GM23338 (cell line): ENCODE measurements at regions not wholly inside any gene's neighbourhood (a gene's known extent, or its start where the extent isn't known, plus 50 kb on each side); places are given as distances from the start of the nearest gene placed in this dataset.

Experiments used
- ATAC-seq: fragments of 200-7000 bp; cut with Tn5 transposase; 3 replicates; pipeline ENCODE4 v1.9.1; 2020
- DNase-seq: peaks from one replicate; pipeline ENCODE4 v3.0.0-alpha.2; 2015; ENCODE audit warnings: low spot score
- H2AFZ ChIP-seq: fragments of 200-600 bp; sonication (generic); 2 replicates; pipeline ENCODE4 v1.8.0; 2016; ENCODE audit warnings: antibody characterized with exemption, mild to moderate bottlenecking, moderate library complexity
- H3F3A ChIP-seq: fragments of 200-600 bp; sonication (generic); replicated peaks from 2 replicates; pipeline ENCODE4 v1.8.0; 2017; ENCODE audit warnings: antibody characterized with exemption, mixed run types, low read depth
- H3K27ac ChIP-seq: fragments of 200-600 bp; sonication (generic); 2 replicates; pipeline ENCODE4 v1.6.1; 2016; ENCODE audit warnings: low read depth
- H3K27me3 ChIP-seq: fragments of 200-600 bp; sonication (generic); 2 replicates; pipeline ENCODE4 v1.8.0; 2016; ENCODE audit warnings: mild to moderate bottlenecking, mixed run types, moderate library complexity; ENCODE audit not compliant: insufficient read depth
- H3K36me3 ChIP-seq: fragments of 200-600 bp; sonication (generic); 2 replicates; pipeline ENCODE4 v1.8.0; 2016; ENCODE audit warnings: mild to moderate bottlenecking; ENCODE audit not compliant: insufficient read depth
- H3K4me1 ChIP-seq: fragments of 200-600 bp; sonication (generic); 2 replicates; pipeline ENCODE4 v1.8.0; 2016; ENCODE audit warnings: mild to moderate bottlenecking, moderate library complexity; ENCODE audit not compliant: insufficient read depth
- H3K4me2 ChIP-seq: fragments of 200-600 bp; sonication (generic); 2 replicates; pipeline ENCODE4 v1.7.1; 2017; ENCODE audit warnings: mixed run types
- H3K4me3 ChIP-seq: fragments of 200-600 bp; sonication (generic); 2 replicates; pipeline ENCODE4 v1.6.1; 2016; ENCODE audit warnings: mixed run types
- H3K79me2 ChIP-seq: fragments of 200-600 bp; sonication (generic); replicated peaks from 2 replicates; pipeline ENCODE4 v1.8.0; 2017; ENCODE audit warnings: mild to moderate bottlenecking; ENCODE audit not compliant: insufficient read depth
- H3K9me2 ChIP-seq: fragments of 200-600 bp; sonication (generic); 2 replicates; pipeline ENCODE4 v1.8.0; 2017; ENCODE audit not compliant: insufficient read depth
- H4K20me1 ChIP-seq: fragments of 200-600 bp; sonication (generic); replicated peaks from 2 replicates; pipeline ENCODE4 v1.8.0; 2017; ENCODE audit warnings: mild to moderate bottlenecking; ENCODE audit not compliant: insufficient read depth
- H3K27ac Mint-ChIP-seq: 2 replicates; pipeline ENCODE4 v1.8.0; 2020; ENCODE audit warnings: inconsistent platforms, mild to moderate bottlenecking, moderate library complexity, mixed read lengths
- H3K27me3 Mint-ChIP-seq: 3 replicates; pipeline ENCODE4 v1.8.0; 2022; ENCODE audit warnings: low read depth, mild to moderate bottlenecking, moderate library complexity, mixed read lengths, inconsistent platforms; ENCODE audit not compliant: insufficient read depth, poor library complexity
- H3K36me3 Mint-ChIP-seq: 3 replicates; pipeline ENCODE4 v1.8.0; 2021; ENCODE audit warnings: low read depth, mild to moderate bottlenecking, inconsistent platforms, moderate library complexity, mixed read lengths
- H3K4me1 Mint-ChIP-seq: 3 replicates; pipeline ENCODE4 v1.8.0; 2020; ENCODE audit warnings: mild to moderate bottlenecking, inconsistent platforms, mixed read lengths
- H3K4me3 Mint-ChIP-seq: 3 replicates; pipeline ENCODE4 v1.8.0; 2021; ENCODE audit warnings: moderate library complexity, mild to moderate bottlenecking, inconsistent platforms, mixed read lengths
- H3K9me3 Mint-ChIP-seq: 3 replicates; pipeline ENCODE4 v1.8.0; 2020; ENCODE audit warnings: moderate library complexity, mild to moderate bottlenecking, inconsistent platforms, mixed read lengths
- CREB1 ChIP-seq: fragments of 250-450 bp; sonication (Bioruptor Pico); IDR thresholded peaks from 2 replicates; pipeline ENCODE4 v1.5.0; 2020; ENCODE audit warnings: low read depth, mild to moderate bottlenecking, moderate library complexity
- EZH2 ChIP-seq: fragments of 200-600 bp; sonication (generic); IDR thresholded peaks from one replicate; pipeline ENCODE4 v1.8.0; 2017; ENCODE audit warnings: antibody characterized with exemption, mild to moderate bottlenecking, low read depth; ENCODE audit not compliant: unreplicated experiment
- EZH2phosphoT487 ChIP-seq: fragments of 200-600 bp; sonication (generic); IDR thresholded peaks from one replicate; pipeline ENCODE4 v1.8.1; 2018; ENCODE audit warnings: antibody characterized with exemption; ENCODE audit not compliant: unreplicated experiment
- JUNB ChIP-seq: IDR thresholded peaks from one replicate; pipeline ENCODE4 v1.6.1; 2016; ENCODE audit warnings: antibody characterized with exemption; ENCODE audit not compliant: unreplicated experiment
- NANOG ChIP-seq: IDR thresholded peaks from 2 replicates; pipeline ENCODE4 v1.6.1; 2016; ENCODE audit warnings: antibody characterized with exemption, borderline replicate concordance
- POLR2AphosphoS5 ChIP-seq: IDR thresholded peaks from 2 replicates; pipeline ENCODE4 v1.6.1; 2016; ENCODE audit warnings: antibody characterized with exemption, low read depth
- STAT1 ChIP-seq: IDR thresholded peaks from one replicate; pipeline ENCODE4 v1.6.1; 2016; ENCODE audit warnings: antibody characterized with exemption; ENCODE audit not compliant: unreplicated experiment
- ZNF114 ChIP-seq: fragments of 250-450 bp; sonication (Bioruptor Pico); IDR thresholded peaks from 2 replicates; pipeline ENCODE4 v1.5.0; 2020; ENCODE audit warnings: mild to moderate bottlenecking, moderate library complexity
- ZNF331 ChIP-seq: fragments of 250-450 bp; sonication (Bioruptor Pico); IDR thresholded peaks from 2 replicates; pipeline ENCODE4 v1.5.0; 2020; ENCODE audit warnings: low read depth, mild to moderate bottlenecking, moderate library complexity
- TF ChIP-seq, protein P1 (sequence below): IDR thresholded peaks from one replicate; pipeline ENCODE4 v1.6.1; 2018; ENCODE audit warnings: antibody characterized with exemption; ENCODE audit not compliant: unreplicated experiment
- TF ChIP-seq, protein P2 (sequence below): fragments of 250-450 bp; sonication (Bioruptor Pico); IDR thresholded peaks from 2 replicates; pipeline ENCODE4 v1.5.0; 2020; ENCODE audit warnings: mild to moderate bottlenecking, moderate library complexity
- TF ChIP-seq, protein P3 (sequence below), 2 experiments: fragments of 200-600 bp in 1 of 2; sonication (generic) in 1 of 2; conservative IDR thresholded peaks; 2 replicates each; pipeline versions ENCODE4 v1.5.1 to v1.6.1; 2016 to 2017; ENCODE audit warnings: antibody characterized with exemption in 2 of 2, low read depth in 2 of 2, mild to moderate bottlenecking in 2 of 2, moderate library complexity in 1 of 2
- TF ChIP-seq, protein P4 (sequence below): IDR thresholded peaks from 2 replicates; pipeline ENCODE4 v1.6.1; 2016; ENCODE audit warnings: antibody characterized with exemption

DNA sequence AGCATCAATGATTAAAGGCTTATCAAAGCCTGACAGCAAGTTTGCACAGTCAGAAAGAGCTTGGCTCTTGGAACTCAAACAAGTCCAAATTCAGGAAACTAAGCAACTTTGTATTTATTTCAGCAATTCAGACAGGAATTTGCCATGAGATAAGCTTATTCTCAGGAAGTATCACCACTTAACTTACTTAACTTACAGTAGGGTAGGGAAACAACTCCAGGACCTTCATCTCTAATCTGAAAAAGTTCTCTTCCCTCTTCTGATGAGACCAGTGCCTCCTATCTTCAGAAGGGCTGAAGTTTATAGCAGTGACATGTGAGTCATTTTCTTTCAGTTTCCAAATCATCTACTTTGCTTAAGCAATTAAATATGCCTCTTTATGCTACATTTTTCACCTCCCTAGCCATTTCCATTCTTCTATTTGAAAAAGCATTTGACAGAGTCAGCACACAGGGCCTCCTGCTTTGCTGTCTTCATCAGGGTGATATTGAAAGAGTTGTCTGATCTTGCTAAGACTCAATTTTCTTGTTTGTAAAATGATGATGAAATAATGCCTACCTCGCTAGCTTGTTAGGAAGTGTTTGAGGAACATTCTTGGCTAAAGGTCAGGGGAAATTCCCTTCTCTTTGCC, 389.5 kb downstream of the RND3 start:
- peak overlapping the region; percentile 56; the same call in 1 of the 2 replicates for H2AFZ ChIP-seq
- no peak overlapping the region for H3K27ac ChIP-seq
- no peaks in the 10 kb centered on the region for H3K4me1 Mint-ChIP-seq
- H3K4me3 Mint-ChIP-seq: no peak overlapping the region
- no peaks in the 10 kb centered on the region for H3K9me3 Mint-ChIP-seq
- no peak for DNase-seq
- H3K36me3 Mint-ChIP-seq: no peaks in the 10 kb centered on the region
- no peaks in the 10 kb centered on the region for H3K27me3 ChIP-seq
- no peak overlapping the region for H3K4me2 ChIP-seq
- H3K4me3 ChIP-seq: no peak overlapping the region
- no peaks in the 10 kb centered on the region for H3K4me1 ChIP-seq
- no peaks in the 10 kb centered on the region for H4K20me1 ChIP-seq
- TF ChIP-seq, protein P1, sequence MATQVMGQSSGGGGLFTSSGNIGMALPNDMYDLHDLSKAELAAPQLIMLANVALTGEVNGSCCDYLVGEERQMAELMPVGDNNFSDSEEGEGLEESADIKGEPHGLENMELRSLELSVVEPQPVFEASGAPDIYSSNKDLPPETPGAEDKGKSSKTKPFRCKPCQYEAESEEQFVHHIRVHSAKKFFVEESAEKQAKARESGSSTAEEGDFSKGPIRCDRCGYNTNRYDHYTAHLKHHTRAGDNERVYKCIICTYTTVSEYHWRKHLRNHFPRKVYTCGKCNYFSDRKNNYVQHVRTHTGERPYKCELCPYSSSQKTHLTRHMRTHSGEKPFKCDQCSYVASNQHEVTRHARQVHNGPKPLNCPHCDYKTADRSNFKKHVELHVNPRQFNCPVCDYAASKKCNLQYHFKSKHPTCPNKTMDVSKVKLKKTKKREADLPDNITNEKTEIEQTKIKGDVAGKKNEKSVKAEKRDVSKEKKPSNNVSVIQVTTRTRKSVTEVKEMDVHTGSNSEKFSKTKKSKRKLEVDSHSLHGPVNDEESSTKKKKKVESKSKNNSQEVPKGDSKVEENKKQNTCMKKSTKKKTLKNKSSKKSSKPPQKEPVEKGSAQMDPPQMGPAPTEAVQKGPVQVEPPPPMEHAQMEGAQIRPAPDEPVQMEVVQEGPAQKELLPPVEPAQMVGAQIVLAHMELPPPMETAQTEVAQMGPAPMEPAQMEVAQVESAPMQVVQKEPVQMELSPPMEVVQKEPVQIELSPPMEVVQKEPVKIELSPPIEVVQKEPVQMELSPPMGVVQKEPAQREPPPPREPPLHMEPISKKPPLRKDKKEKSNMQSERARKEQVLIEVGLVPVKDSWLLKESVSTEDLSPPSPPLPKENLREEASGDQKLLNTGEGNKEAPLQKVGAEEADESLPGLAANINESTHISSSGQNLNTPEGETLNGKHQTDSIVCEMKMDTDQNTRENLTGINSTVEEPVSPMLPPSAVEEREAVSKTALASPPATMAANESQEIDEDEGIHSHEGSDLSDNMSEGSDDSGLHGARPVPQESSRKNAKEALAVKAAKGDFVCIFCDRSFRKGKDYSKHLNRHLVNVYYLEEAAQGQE: no peak
- TF ChIP-seq ZNF331 (CRISPR knock-in tag): no peak
- TF ChIP-seq ZNF114 (CRISPR knock-in tag): no peak
- TF ChIP-seq CREB1 (CRISPR knock-in tag): no peak
- TF ChIP-seq, protein P2, sequence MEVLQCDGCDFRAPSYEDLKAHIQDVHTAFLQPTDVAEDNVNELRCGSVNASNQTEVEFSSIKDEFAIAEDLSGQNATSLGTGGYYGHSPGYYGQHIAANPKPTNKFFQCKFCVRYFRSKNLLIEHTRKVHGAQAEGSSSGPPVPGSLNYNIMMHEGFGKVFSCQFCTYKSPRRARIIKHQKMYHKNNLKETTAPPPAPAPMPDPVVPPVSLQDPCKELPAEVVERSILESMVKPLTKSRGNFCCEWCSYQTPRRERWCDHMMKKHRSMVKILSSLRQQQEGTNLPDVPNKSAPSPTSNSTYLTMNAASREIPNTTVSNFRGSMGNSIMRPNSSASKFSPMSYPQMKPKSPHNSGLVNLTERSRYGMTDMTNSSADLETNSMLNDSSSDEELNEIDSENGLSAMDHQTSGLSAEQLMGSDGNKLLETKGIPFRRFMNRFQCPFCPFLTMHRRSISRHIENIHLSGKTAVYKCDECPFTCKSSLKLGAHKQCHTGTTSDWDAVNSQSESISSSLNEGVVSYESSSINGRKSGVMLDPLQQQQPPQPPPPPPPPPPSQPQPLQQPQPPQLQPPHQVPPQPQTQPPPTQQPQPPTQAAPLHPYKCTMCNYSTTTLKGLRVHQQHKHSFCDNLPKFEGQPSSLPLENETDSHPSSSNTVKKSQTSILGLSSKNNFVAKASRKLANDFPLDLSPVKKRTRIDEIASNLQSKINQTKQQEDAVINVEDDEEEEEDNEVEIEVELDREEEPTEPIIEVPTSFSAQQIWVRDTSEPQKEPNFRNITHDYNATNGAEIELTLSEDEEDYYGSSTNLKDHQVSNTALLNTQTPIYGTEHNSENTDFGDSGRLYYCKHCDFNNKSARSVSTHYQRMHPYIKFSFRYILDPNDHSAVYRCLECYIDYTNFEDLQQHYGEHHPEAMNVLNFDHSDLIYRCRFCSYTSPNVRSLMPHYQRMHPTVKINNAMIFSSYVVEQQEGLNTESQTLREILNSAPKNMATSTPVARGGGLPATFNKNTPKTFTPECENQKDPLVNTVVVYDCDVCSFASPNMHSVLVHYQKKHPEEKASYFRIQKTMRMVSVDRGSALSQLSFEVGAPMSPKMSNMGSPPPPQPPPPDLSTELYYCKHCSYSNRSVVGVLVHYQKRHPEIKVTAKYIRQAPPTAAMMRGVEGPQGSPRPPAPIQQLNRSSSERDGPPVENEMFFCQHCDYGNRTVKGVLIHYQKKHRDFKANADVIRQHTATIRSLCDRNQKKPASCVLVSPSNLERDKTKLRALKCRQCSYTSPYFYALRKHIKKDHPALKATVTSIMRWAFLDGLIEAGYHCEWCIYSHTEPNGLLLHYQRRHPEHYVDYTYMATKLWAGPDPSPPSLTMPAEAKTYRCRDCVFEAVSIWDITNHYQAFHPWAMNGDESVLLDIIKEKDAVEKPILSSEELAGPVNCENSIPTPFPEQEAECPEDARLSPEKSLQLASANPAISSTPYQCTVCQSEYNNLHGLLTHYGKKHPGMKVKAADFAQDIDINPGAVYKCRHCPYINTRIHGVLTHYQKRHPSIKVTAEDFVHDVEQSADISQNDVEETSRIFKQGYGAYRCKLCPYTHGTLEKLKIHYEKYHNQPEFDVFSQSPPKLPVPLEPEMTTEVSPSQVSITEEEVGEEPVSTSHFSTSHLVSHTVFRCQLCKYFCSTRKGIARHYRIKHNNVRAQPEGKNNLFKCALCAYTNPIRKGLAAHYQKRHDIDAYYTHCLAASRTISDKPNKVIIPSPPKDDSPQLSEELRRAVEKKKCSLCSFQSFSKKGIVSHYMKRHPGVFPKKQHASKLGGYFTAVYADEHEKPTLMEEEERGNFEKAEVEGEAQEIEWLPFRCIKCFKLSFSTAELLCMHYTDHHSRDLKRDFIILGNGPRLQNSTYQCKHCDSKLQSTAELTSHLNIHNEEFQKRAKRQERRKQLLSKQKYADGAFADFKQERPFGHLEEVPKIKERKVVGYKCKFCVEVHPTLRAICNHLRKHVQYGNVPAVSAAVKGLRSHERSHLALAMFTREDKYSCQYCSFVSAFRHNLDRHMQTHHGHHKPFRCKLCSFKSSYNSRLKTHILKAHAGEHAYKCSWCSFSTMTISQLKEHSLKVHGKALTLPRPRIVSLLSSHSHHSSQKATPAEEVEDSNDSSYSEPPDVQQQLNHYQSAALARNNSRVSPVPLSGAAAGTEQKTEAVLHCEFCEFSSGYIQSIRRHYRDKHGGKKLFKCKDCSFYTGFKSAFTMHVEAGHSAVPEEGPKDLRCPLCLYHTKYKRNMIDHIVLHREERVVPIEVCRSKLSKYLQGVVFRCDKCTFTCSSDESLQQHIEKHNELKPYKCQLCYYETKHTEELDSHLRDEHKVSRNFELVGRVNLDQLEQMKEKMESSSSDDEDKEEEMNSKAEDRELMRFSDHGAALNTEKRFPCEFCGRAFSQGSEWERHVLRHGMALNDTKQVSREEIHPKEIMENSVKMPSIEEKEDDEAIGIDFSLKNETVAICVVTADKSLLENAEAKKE (CRISPR knock-in tag): no peak
- TF ChIP-seq, protein P3, sequence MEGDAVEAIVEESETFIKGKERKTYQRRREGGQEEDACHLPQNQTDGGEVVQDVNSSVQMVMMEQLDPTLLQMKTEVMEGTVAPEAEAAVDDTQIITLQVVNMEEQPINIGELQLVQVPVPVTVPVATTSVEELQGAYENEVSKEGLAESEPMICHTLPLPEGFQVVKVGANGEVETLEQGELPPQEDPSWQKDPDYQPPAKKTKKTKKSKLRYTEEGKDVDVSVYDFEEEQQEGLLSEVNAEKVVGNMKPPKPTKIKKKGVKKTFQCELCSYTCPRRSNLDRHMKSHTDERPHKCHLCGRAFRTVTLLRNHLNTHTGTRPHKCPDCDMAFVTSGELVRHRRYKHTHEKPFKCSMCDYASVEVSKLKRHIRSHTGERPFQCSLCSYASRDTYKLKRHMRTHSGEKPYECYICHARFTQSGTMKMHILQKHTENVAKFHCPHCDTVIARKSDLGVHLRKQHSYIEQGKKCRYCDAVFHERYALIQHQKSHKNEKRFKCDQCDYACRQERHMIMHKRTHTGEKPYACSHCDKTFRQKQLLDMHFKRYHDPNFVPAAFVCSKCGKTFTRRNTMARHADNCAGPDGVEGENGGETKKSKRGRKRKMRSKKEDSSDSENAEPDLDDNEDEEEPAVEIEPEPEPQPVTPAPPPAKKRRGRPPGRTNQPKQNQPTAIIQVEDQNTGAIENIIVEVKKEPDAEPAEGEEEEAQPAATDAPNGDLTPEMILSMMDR (conservative IDR thresholded peaks at IDR 0.05; ENCODE audit: low read depth in 2 of 2): no peak; a peak in 1 of 4 replicates
- TF ChIP-seq EZH2phosphoT487: no peak
- no peak for TF ChIP-seq STAT1
- no peak for TF ChIP-seq NANOG
- TF ChIP-seq, protein P4, sequence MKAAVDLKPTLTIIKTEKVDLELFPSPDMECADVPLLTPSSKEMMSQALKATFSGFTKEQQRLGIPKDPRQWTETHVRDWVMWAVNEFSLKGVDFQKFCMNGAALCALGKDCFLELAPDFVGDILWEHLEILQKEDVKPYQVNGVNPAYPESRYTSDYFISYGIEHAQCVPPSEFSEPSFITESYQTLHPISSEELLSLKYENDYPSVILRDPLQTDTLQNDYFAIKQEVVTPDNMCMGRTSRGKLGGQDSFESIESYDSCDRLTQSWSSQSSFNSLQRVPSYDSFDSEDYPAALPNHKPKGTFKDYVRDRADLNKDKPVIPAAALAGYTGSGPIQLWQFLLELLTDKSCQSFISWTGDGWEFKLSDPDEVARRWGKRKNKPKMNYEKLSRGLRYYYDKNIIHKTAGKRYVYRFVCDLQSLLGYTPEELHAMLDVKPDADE: no peak
- no peak for TF ChIP-seq EZH2
- TF ChIP-seq POLR2AphosphoS5: no peak
- no peak for TF ChIP-seq JUNB
- no peaks in the 10 kb centered on the region for H3K79me2 ChIP-seq
- H3F3A ChIP-seq: no peaks in the 10 kb centered on the region
- no peaks in the 10 kb centered on the region; the same call in 1 of the 2 replicates for H3K9me2 ChIP-seq
- no peak for ATAC-seq
- H3K27me3 Mint-ChIP-seq: no peaks in the 10 kb centered on the region
- H3K36me3 ChIP-seq: no peaks in the 10 kb centered on the region
- H3K27ac Mint-ChIP-seq: no peak overlapping the region
